SK-N-MC (cell line): ENCODE measurements at regions not wholly inside any gene's neighbourhood (a gene's known extent, or its start where the extent isn't known, plus 50 kb on each side); places are given as distances from the start of the nearest gene placed in this dataset.

Source experiments
- EZH2 ChIP-seq: fragments of 200-600 bp; sonication (generic); IDR thresholded peaks from one replicate; pipeline ENCODE4 v1.6.1; 2017; ENCODE audit warnings: antibody characterized with exemption
- POLR2AphosphoS5 ChIP-seq: IDR thresholded peaks from 2 replicates; pipeline ENCODE4 v1.6.1; 2012; ENCODE audit warnings: mild to moderate bottlenecking, low read depth, low read length, borderline replicate concordance

DNA sequence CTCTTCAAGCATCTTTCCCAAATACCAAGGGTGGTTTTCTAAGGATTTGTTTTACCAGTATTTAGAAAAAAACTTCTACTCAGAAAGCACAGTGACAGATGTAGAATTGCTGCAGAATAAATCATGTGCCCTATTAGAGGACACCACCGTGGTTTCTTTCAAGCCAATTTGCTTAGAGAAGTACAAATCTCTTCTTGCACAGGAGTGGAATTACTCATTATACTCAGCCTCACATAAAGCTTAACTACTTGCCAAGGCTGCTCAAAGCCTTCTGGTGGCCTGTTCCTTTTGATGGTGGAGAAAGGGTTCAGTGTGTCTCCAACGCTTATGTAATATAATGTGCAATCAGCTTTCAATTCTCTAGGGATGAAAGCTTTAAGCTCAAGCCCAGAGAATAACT is 66.5 kb upstream of the CTNNA2 start:
- TF ChIP-seq EZH2 (no peak), POLR2AphosphoS5 (no peak)
